Vagina (tissue), 2 donors: ENCODE measurements at regions not wholly inside any gene's neighbourhood (a gene's known extent, or its start where the extent isn't known, plus 50 kb on each side); places are given as distances from the start of the nearest gene placed in this dataset.

Source experiments
- CTCF ChIP-seq, 3 experiments: fragments of 450-650 bp in 2 of 3; fragments of 200-600 bp in 1 of 3; sonication (generic) in 1 of 3; IDR thresholded peaks; one replicate each; pipeline ENCODE4 v1.5.1; 2017 to 2019; ENCODE audit warnings: antibody characterized with exemption in 3 of 3, mild to moderate bottlenecking in 2 of 3, moderate library complexity in 2 of 3
- POLR2A ChIP-seq, 2 donors: fragments of 450-650 bp; IDR thresholded peaks; one replicate each; pipeline ENCODE4 v1.6.1; 2017; ENCODE audit warnings: antibody characterized with exemption in 2 of 2, mild to moderate bottlenecking in 2 of 2, moderate library complexity in 2 of 2
- POLR2AphosphoS5 ChIP-seq, 2 donors: sonication (generic); formaldehyde crosslinking; IDR thresholded peaks; one replicate each; pipeline ENCODE4 v1.9.0; 2017; ENCODE audit warnings: antibody characterized with exemption in 2 of 2, mild to moderate bottlenecking in 2 of 2, low read depth in 1 of 2; ENCODE audit not compliant: insufficient read depth in 1 of 2

- TF ChIP-seq CTCF (IDR thresholded peaks at IDR 0.05): no peak
- no peak for TF ChIP-seq POLR2A (IDR thresholded peaks at IDR 0.05)
- no peak for TF ChIP-seq POLR2AphosphoS5 (IDR thresholded peaks at IDR 0.05; ENCODE audit: insufficient read depth in 1 of 2, low read depth in 1 of 2)
Measured at GRCh38 chr18:56522816-56523215, 115.6 kb downstream of the TXNL1 start.
